HepG2 (cell line): ENCODE measurements at regions not wholly inside any gene's neighbourhood (a gene's known extent, or its start where the extent isn't known, plus 50 kb on each side); places are given as distances from the start of the nearest gene placed in this dataset.

Experiments
- ATAC-seq: fragments of 200-7000 bp; cut with Tn5 transposase; 3 replicates; pipeline ENCODE4 v1.9.1; 2020; ENCODE audit warnings: mild to moderate bottlenecking, moderate library complexity
- BruUV-seq: library from RNA; stranded (reverse); fragments of 400-500 nt; replicated peaks from 2 replicates; lab custom pipeline; 2021; lab: Mats Ljungman, UMichigan
- CTCF ChIA-PET: fragments of 300-600 bp; formaldehyde crosslinking; extraction: SDS; loops from one replicate; lab custom pipeline; 2021; ENCODE audit warnings: low total read pairs, inconsistent platforms, low intra/inter-chr PET ratio; lab: Yijun Ruan, JAX
- POLR2A ChIA-PET: fragments of 350-600 bp; sonication (Branson Sonifier 250); formaldehyde crosslinking; loops from one replicate; lab custom pipeline; 2020; ENCODE audit warnings: antibody characterized with exemption, inconsistent platforms; lab: Yijun Ruan, JAX
- DNase-seq: peaks from one replicate; pipeline ENCODE4 v3.0.0-alpha.2; 2015; ENCODE audit warnings: low spot score
- FAIRE-seq: peaks from 3 replicates; lab custom pipeline; 2011; peaks lifted over from hg19 to GRCh38; lab: Jason Lieb, UNC
- H2AFZ ChIP-seq: one replicate; pipeline ENCODE4 v1.6.1; 2011; ENCODE audit warnings: low read length, inconsistent platforms
- H3K27ac ChIP-seq: fragments of 300-600 bp; 3 replicates; pipeline ENCODE4 v1.8.0; 2011; ENCODE audit warnings: mixed run types, mild to moderate bottlenecking, mixed read lengths, low read length, inconsistent platforms; ENCODE audit not compliant: insufficient read depth; ENCODE audit errors: extremely low read length
- H3K27me3 ChIP-seq, 2 experiments: fragments of 200-600 bp in 1 of 2; 2 replicates in 1 of 2; 3 replicates in 1 of 2; pipeline versions ENCODE4 v1.6.0 to v1.8.0; 2011; ENCODE audit warnings: low read length in 2 of 2, mild to moderate bottlenecking in 2 of 2, moderate library complexity in 2 of 2, inconsistent platforms in 1 of 2; ENCODE audit not compliant: insufficient read depth in 2 of 2, control insufficient read depth in 1 of 2
- H3K36me3 ChIP-seq, 2 experiments: fragments of 200-600 bp in 1 of 2; replicated peaks in 1 of 2; 2 replicates in 1 of 2; 3 replicates in 1 of 2; pipeline versions ENCODE4 v1.5.1 to v1.8.0; 2011; ENCODE audit warnings: low read length in 2 of 2, inconsistent platforms in 1 of 2; ENCODE audit not compliant: insufficient read depth in 2 of 2, control insufficient read depth in 1 of 2
- H3K4me1 ChIP-seq: 2 replicates; pipeline ENCODE4 v1.5.1; 2012; ENCODE audit warnings: low read length, inconsistent platforms; ENCODE audit not compliant: insufficient read depth
- H3K4me2 ChIP-seq: 2 replicates; pipeline ENCODE4 v1.6.0; 2011; ENCODE audit warnings: low read depth, low read length, inconsistent platforms
- H3K4me3 ChIP-seq, 3 experiments: fragments of 200-600 bp in 1 of 3; sonication (generic), shearing (Covaris generic) in 1 of 3; replicated peaks in 1 of 3; 2 replicates each; pipeline ENCODE4 v1.5.1; 2011 to 2016; ENCODE audit warnings: low read length in 3 of 3, inconsistent platforms in 2 of 3, low read depth in 2 of 3, mild to moderate bottlenecking in 2 of 3, control low read depth in 1 of 3, mixed read lengths in 1 of 3; ENCODE audit not compliant: insufficient read depth in 1 of 3
- H3K79me2 ChIP-seq: one replicate; pipeline ENCODE4 v1.6.1; 2011; ENCODE audit warnings: low read length, inconsistent platforms; ENCODE audit not compliant: insufficient read depth
- H3K9ac ChIP-seq: 2 replicates; pipeline ENCODE4 v1.6.0; 2011; ENCODE audit warnings: mild to moderate bottlenecking, low read depth, low read length, inconsistent platforms; ENCODE audit not compliant: insufficient read depth
- H3K9me3 ChIP-seq: 2 replicates; pipeline ENCODE4 v1.5.1; 2012; ENCODE audit warnings: mild to moderate bottlenecking, low read length
- H4K20me1 ChIP-seq: 2 replicates; pipeline ENCODE4 v1.6.0; 2011; ENCODE audit warnings: inconsistent platforms, mild to moderate bottlenecking, low read length, moderate library complexity; ENCODE audit not compliant: insufficient read depth
- BCL6 ChIP-seq: IDR thresholded peaks from 2 replicates; pipeline ENCODE4 v1.6.1; 2016; ENCODE audit warnings: missing genetic modification reagents, missing compliant biosample characterization
- PPARG ChIP-seq: conservative IDR thresholded peaks from 2 replicates; pipeline ENCODE4 v1.6.1; 2016; ENCODE audit warnings: missing biosample characterization, missing genetic modification reagents
- RFXAP ChIP-seq: sonication (generic); formaldehyde crosslinking; IDR thresholded peaks from 2 replicates; pipeline ENCODE4 v1.4.0; 2020; ENCODE audit warnings: missing genetic modification reagents, borderline replicate concordance
- ZNF317 ChIP-seq: sonication (generic); formaldehyde crosslinking; IDR thresholded peaks from 2 replicates; pipeline ENCODE4 v1.5.0; 2020; ENCODE audit warnings: mild to moderate bottlenecking, missing genetic modification reagents
- ZNF468 ChIP-seq: sonication (generic); formaldehyde crosslinking; IDR thresholded peaks from 2 replicates; pipeline ENCODE4 v1.8.0; 2022; ENCODE audit warnings: mild to moderate bottlenecking, moderate library complexity, missing genetic modification reagents
- ZNF646 ChIP-seq: sonication (generic); formaldehyde crosslinking; IDR thresholded peaks from 2 replicates; pipeline ENCODE4 v1.9.0; 2021; ENCODE audit warnings: mild to moderate bottlenecking, missing genetic modification reagents
- ZNF775 ChIP-seq: sonication (generic); formaldehyde crosslinking; IDR thresholded peaks from 2 replicates; pipeline ENCODE4 v1.4.0; 2020; ENCODE audit warnings: missing genetic modification reagents, mild to moderate bottlenecking, moderate library complexity, borderline replicate concordance
- WGBS: methylation state at CpG from one replicate; pipeline ENCODE4 v1.1.6; 2017; ENCODE audit warnings: low lambda C conversion rate; 5-methylcytosine and 5-hydroxymethylcytosine counted together
- in situ Hi-C: cut with HindIII; loops from 2 replicates; pipeline ENCODE4 v1.10.0; 2017; ENCODE audit warnings: low pct_unique_long_range_greater_than_20kb; ENCODE audit not compliant: extremely low pct_ligation_motif_present
- intact Hi-C: fragments of 100-400 bp; cut with micrococcal nuclease; formaldehyde crosslinking; loops from one replicate; pipeline ENCODE4 v1.10.0; 2022; ENCODE audit not compliant: unreplicated experiment
- TF ChIP-seq, protein P1 (sequence below): sonication (generic); formaldehyde crosslinking; IDR thresholded peaks from 2 replicates; pipeline ENCODE4 v1.4.0; 2020; ENCODE audit warnings: missing genetic modification reagents

DNA sequence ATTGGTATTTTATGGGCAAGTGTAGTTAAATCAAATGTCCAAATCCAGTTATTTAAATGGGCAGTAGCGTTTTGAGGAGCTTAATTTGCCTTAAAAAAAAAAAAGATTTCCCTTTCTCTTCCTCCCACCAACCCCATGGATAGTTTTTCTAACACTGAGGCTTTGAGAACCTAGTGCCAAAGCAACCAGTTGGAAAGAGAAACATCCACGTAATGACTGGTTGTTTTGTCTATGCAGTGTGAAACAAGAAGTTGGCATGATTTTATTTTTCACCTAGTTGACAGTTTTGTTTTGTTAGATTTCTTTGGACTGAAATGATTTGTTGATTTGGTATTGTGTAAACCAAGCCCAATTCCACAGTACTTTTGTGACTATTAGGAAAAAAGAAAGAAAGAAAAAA is 170.0 kb downstream of the SOX2 start:
- no peaks in the 10 kb centered on the region for H3K79me2 ChIP-seq
- H2AFZ ChIP-seq = no peak overlapping the region
- no peak overlapping the region for H3K4me2 ChIP-seq
- TF ChIP-seq BCL6 (CRISPR knock-in tag) (no peak), ZNF317 (CRISPR knock-in tag) (no peak), ZNF775 (CRISPR knock-in tag) (no peak), RFXAP (CRISPR knock-in tag) (no peak), PPARG (CRISPR knock-in tag) (no peak), ZNF468 (CRISPR knock-in tag) (no peak), ZNF646 (CRISPR knock-in tag) (no peak)
- TF ChIP-seq, protein P1, sequence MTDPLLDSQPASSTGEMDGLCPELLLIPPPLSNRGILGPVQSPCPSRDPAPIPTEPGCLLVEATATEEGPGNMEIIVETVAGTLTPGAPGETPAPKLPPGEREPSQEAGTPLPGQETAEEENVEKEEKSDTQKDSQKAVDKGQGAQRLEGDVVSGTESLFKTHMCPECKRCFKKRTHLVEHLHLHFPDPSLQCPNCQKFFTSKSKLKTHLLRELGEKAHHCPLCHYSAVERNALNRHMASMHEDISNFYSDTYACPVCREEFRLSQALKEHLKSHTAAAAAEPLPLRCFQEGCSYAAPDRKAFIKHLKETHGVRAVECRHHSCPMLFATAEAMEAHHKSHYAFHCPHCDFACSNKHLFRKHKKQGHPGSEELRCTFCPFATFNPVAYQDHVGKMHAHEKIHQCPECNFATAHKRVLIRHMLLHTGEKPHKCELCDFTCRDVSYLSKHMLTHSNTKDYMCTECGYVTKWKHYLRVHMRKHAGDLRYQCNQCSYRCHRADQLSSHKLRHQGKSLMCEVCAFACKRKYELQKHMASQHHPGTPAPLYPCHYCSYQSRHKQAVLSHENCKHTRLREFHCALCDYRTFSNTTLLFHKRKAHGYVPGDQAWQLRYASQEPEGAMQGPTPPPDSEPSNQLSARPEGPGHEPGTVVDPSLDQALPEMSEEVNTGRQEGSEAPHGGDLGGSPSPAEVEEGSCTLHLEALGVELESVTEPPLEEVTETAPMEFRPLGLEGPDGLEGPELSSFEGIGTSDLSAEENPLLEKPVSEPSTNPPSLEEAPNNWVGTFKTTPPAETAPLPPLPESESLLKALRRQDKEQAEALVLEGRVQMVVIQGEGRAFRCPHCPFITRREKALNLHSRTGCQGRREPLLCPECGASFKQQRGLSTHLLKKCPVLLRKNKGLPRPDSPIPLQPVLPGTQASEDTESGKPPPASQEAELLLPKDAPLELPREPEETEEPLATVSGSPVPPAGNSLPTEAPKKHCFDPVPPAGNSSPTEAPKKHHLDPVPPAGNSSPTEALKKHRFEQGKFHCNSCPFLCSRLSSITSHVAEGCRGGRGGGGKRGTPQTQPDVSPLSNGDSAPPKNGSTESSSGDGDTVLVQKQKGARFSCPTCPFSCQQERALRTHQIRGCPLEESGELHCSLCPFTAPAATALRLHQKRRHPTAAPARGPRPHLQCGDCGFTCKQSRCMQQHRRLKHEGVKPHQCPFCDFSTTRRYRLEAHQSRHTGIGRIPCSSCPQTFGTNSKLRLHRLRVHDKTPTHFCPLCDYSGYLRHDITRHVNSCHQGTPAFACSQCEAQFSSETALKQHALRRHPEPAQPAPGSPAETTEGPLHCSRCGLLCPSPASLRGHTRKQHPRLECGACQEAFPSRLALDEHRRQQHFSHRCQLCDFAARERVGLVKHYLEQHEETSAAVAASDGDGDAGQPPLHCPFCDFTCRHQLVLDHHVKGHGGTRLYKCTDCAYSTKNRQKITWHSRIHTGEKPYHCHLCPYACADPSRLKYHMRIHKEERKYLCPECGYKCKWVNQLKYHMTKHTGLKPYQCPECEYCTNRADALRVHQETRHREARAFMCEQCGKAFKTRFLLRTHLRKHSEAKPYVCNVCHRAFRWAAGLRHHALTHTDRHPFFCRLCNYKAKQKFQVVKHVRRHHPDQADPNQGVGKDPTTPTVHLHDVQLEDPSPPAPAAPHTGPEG (CRISPR knock-in tag) = no peak
- TF ChIP-seq, all 625 proteins: peak for 0
- ChIA-PET POLR2A (no interaction called here), CTCF (no interaction called here)
- Histone ChIP-seq H4K20me1 (no peaks in the 10 kb centered on the region), H3K27ac (no peak overlapping the region), H3K4me3 (no peak overlapping the region), H3K27me3 (no peaks in the 10 kb centered on the region), H3K9me3 (no peaks in the 10 kb centered on the region), H3K4me1 (no peaks in the 10 kb centered on the region), H3K36me3 (no peaks in the 10 kb centered on the region), H3K9ac (no peak overlapping the region)
- ATAC-seq (no peak), DNase-seq (no peak), FAIRE-seq (no peak)
- in situ Hi-C loops (no loop called here), intact Hi-C loops (no loop called here)
- no TSS peak for BruUV-seq
- 0% methylated on average over 2 of the region's 2 CpGs for WGBS
